HEK293 (cell line): ENCODE measurements at regions not wholly inside any gene's neighbourhood (a gene's known extent, or its start where the extent isn't known, plus 50 kb on each side); places are given as distances from the start of the nearest gene placed in this dataset.

Source experiments
- GLIS1 ChIP-seq: fragments of 450-650 bp; formaldehyde crosslinking; IDR thresholded peaks from 2 replicates; pipeline ENCODE4 v1.5.1; 2016; ENCODE audit warnings: missing biosample characterization, missing genetic modification characterization
- REPIN1 ChIP-seq: fragments of 450-650 bp; formaldehyde crosslinking; IDR thresholded peaks from 2 replicates; pipeline ENCODE4 v1.5.1; 2017; ENCODE audit warnings: missing biosample characterization, missing genetic modification characterization, low read depth
- SALL2 ChIP-seq: fragments of 450-650 bp; formaldehyde crosslinking; IDR thresholded peaks from 2 replicates; pipeline ENCODE4 v1.5.0; 2017; ENCODE audit warnings: missing biosample characterization, mild to moderate bottlenecking, missing genetic modification characterization, borderline replicate concordance
- ZBTB17 ChIP-seq: fragments of 450-650 bp; formaldehyde crosslinking; IDR thresholded peaks from 2 replicates; pipeline ENCODE4 v1.5.1; 2016; ENCODE audit warnings: missing biosample characterization, missing genetic modification characterization
- ZBTB20 ChIP-seq: fragments of 450-650 bp; formaldehyde crosslinking; IDR thresholded peaks from 2 replicates; pipeline ENCODE4 v1.5.1; 2016; ENCODE audit warnings: missing biosample characterization, missing genetic modification characterization
- ZFP37 ChIP-seq: fragments of 450-650 bp; formaldehyde crosslinking; IDR thresholded peaks from 2 replicates; pipeline ENCODE4 v1.5.1; 2016; ENCODE audit warnings: missing biosample characterization, missing genetic modification characterization
- ZFP69B ChIP-seq: fragments of 450-650 bp; formaldehyde crosslinking; IDR thresholded peaks from 2 replicates; pipeline ENCODE4 v1.5.1; 2016; ENCODE audit warnings: missing biosample characterization, missing genetic modification characterization
- ZNF169 ChIP-seq: fragments of 450-650 bp; formaldehyde crosslinking; IDR thresholded peaks from 2 replicates; pipeline ENCODE4 v1.5.1; 2016; ENCODE audit warnings: missing biosample characterization, missing genetic modification characterization
- ZNF174 ChIP-seq: fragments of 450-650 bp; formaldehyde crosslinking; IDR thresholded peaks from 2 replicates; pipeline ENCODE4 v1.5.0; 2017; ENCODE audit warnings: missing biosample characterization, mild to moderate bottlenecking, missing genetic modification characterization
- ZNF184 ChIP-seq: fragments of 450-650 bp; IDR thresholded peaks from 2 replicates; pipeline ENCODE4 v1.5.1; 2018; ENCODE audit warnings: missing biosample characterization, mild to moderate bottlenecking, missing genetic modification characterization
- ZNF24 ChIP-seq: fragments of 450-650 bp; formaldehyde crosslinking; IDR thresholded peaks from 2 replicates; pipeline ENCODE4 v1.5.1; 2016; ENCODE audit warnings: missing biosample characterization, missing genetic modification characterization
- ZNF248 ChIP-seq: fragments of 450-650 bp; formaldehyde crosslinking; IDR thresholded peaks from 2 replicates; pipeline ENCODE4 v1.5.1; 2017; ENCODE audit warnings: missing biosample characterization, missing genetic modification characterization
- ZNF280C ChIP-seq: fragments of 450-650 bp; formaldehyde crosslinking; IDR thresholded peaks from 2 replicates; pipeline ENCODE4 v1.5.1; 2016; ENCODE audit warnings: missing biosample characterization, missing genetic modification characterization
- ZNF354C ChIP-seq: fragments of 450-650 bp; formaldehyde crosslinking; IDR thresholded peaks from 2 replicates; pipeline ENCODE4 v1.5.1; 2016; ENCODE audit warnings: missing biosample characterization, missing genetic modification characterization, low read depth, borderline replicate concordance
- ZNF37A ChIP-seq: fragments of 450-650 bp; IDR thresholded peaks from 2 replicates; pipeline ENCODE4 v1.5.1; 2018; ENCODE audit warnings: missing biosample characterization, missing genetic modification characterization
- ZNF501 ChIP-seq: fragments of 450-650 bp; formaldehyde crosslinking; IDR thresholded peaks from 2 replicates; pipeline ENCODE4 v1.5.1; 2016; ENCODE audit warnings: missing biosample characterization, missing genetic modification characterization
- ZNF544 ChIP-seq: fragments of 450-650 bp; formaldehyde crosslinking; IDR thresholded peaks from 2 replicates; pipeline ENCODE4 v1.5.0; 2017; ENCODE audit warnings: missing biosample characterization, missing genetic modification characterization
- ZNF664 ChIP-seq: fragments of 450-650 bp; formaldehyde crosslinking; IDR thresholded peaks from 2 replicates; pipeline ENCODE4 v1.5.1; 2016; ENCODE audit warnings: missing biosample characterization, missing genetic modification characterization
- ZNF670 ChIP-seq: fragments of 450-650 bp; formaldehyde crosslinking; IDR thresholded peaks from 2 replicates; pipeline ENCODE4 v1.5.1; 2016; ENCODE audit warnings: missing biosample characterization, missing genetic modification characterization, low read depth
- ZNF707 ChIP-seq: fragments of 450-650 bp; formaldehyde crosslinking; IDR thresholded peaks from 2 replicates; pipeline ENCODE4 v1.5.1; 2016; ENCODE audit warnings: missing biosample characterization, missing genetic modification characterization
- ZSCAN16 ChIP-seq: fragments of 450-650 bp; formaldehyde crosslinking; IDR thresholded peaks from 2 replicates; pipeline ENCODE4 v1.5.1; 2016; ENCODE audit warnings: missing biosample characterization, missing genetic modification characterization
- ZXDB ChIP-seq: fragments of 450-650 bp; formaldehyde crosslinking; IDR thresholded peaks from 2 replicates; pipeline ENCODE4 v1.5.1; 2016; ENCODE audit warnings: missing biosample characterization, missing genetic modification characterization
- TF ChIP-seq, protein P1 (sequence below): fragments of 450-650 bp; formaldehyde crosslinking; IDR thresholded peaks from 2 replicates; pipeline ENCODE4 v1.5.1; 2016; ENCODE audit warnings: missing biosample characterization, missing genetic modification characterization
- TF ChIP-seq, protein P2 (sequence below): fragments of 450-650 bp; formaldehyde crosslinking; optimal IDR thresholded peaks from 2 replicates; pipeline ENCODE3; 2016; ENCODE audit warnings: missing biosample characterization, mild to moderate bottlenecking, missing genetic modification characterization
- TF ChIP-seq, protein P3 (sequence below): fragments of 450-650 bp; formaldehyde crosslinking; IDR thresholded peaks from 2 replicates; pipeline ENCODE4 v1.5.1; 2016; ENCODE audit warnings: missing biosample characterization, missing genetic modification characterization
- TF ChIP-seq, protein P4 (sequence below): fragments of 450-650 bp; formaldehyde crosslinking; IDR thresholded peaks from 2 replicates; pipeline ENCODE4 v1.5.1; 2016; ENCODE audit warnings: missing biosample characterization, missing genetic modification characterization, low read depth
- TF ChIP-seq, protein P5 (sequence below): fragments of 450-650 bp; formaldehyde crosslinking; IDR thresholded peaks from 2 replicates; pipeline ENCODE4 v1.5.1; 2016; ENCODE audit warnings: missing biosample characterization, missing genetic modification characterization

DNA sequence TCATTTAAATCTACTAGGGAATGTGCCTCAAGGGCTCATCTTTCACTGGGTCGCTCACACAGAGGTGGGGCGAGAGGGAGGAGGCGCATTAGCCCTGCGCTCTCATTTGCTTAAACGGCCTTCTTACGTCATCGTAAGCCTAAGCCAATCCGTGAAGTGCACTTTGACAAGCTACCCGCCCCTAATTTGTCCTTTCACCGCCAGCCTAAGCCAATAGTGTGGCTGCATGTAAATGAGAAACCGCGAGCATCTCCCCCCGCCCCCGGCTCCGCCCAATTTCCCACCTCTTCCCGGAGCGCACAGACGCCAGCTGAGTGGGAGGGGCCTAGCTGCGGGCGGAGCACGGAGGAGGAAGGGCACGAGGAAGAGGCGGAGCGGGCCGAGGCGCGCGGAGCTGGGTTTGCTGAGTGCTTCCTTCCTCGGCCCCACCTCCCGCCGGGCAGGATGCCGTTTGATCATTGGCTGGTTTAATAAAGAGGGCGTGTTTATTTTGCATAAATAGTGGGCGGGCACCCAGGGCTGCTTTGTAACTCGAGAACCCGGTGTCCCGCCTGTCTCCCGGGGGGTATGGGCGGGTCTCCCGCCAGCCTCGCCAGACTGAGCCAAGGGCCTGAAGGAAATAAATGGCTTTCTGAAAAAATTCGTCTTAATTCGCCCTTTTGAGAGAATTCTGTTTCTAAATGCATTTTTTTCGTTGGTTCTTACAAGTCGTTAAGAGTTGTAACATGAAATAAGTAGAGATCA, 289.6 kb upstream of the NFE2L3 start (continued):
- TF ChIP-seq ZNF280C (tag by site-specific recombination), result no peak
- no peak for TF ChIP-seq REPIN1 (tag by site-specific recombination)
- no peak for TF ChIP-seq ZNF354C (tag by site-specific recombination)
- no peak for TF ChIP-seq ZSCAN16 (tag by site-specific recombination)
- no peak for TF ChIP-seq ZXDB (tag by site-specific recombination)
- TF ChIP-seq, protein P1, sequence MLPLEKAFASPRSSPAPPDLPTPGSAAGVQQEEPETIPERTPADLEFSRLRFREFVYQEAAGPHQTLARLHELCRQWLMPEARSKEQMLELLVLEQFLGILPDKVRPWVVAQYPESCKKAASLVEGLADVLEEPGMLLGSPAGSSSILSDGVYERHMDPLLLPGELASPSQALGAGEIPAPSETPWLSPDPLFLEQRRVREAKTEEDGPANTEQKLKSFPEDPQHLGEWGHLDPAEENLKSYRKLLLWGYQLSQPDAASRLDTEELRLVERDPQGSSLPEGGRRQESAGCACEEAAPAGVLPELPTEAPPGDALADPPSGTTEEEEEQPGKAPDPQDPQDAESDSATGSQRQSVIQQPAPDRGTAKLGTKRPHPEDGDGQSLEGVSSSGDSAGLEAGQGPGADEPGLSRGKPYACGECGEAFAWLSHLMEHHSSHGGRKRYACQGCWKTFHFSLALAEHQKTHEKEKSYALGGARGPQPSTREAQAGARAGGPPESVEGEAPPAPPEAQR, result no peak
- no peak for TF ChIP-seq ZNF184 (tag by site-specific recombination)
- TF ChIP-seq, protein P2, sequence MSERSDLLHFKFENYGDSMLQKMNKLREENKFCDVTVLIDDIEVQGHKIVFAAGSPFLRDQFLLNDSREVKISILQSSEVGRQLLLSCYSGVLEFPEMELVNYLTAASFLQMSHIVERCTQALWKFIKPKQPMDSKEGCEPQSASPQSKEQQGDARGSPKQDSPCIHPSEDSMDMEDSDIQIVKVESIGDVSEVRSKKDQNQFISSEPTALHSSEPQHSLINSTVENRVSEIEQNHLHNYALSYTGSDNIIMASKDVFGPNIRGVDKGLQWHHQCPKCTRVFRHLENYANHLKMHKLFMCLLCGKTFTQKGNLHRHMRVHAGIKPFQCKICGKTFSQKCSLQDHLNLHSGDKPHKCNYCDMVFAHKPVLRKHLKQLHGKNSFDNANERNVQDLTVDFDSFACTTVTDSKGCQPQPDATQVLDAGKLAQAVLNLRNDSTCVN (tag by site-specific recombination), result peak; percentile 40
- TF ChIP-seq ZNF169 (tag by site-specific recombination), result no peak
- no peak for TF ChIP-seq ZFP37
- TF ChIP-seq, protein P3, sequence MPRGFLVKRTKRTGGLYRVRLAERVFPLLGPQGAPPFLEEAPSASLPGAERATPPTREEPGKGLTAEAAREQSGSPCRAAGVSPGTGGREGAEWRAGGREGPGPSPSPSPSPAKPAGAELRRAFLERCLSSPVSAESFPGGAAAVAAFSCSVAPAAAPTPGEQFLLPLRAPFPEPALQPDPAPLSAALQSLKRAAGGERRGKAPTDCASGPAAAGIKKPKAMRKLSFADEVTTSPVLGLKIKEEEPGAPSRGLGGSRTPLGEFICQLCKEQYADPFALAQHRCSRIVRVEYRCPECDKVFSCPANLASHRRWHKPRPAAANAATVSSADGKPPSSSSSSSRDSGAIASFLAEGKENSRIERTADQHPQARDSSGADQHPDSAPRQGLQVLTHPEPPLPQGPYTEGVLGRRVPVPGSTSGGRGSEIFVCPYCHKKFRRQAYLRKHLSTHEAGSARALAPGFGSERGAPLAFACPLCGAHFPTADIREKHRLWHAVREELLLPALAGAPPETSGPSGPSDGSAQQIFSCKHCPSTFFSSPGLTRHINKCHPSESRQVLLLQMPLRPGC, result no peak
- no peak for TF ChIP-seq ZNF24 (tag by site-specific recombination)
- no peak for TF ChIP-seq ZNF670
- no peak for TF ChIP-seq ZBTB20
- no peak for TF ChIP-seq ZFP69B (tag by site-specific recombination)
- no peak for TF ChIP-seq ZNF544 (tag by site-specific recombination)
- TF ChIP-seq, protein P4, sequence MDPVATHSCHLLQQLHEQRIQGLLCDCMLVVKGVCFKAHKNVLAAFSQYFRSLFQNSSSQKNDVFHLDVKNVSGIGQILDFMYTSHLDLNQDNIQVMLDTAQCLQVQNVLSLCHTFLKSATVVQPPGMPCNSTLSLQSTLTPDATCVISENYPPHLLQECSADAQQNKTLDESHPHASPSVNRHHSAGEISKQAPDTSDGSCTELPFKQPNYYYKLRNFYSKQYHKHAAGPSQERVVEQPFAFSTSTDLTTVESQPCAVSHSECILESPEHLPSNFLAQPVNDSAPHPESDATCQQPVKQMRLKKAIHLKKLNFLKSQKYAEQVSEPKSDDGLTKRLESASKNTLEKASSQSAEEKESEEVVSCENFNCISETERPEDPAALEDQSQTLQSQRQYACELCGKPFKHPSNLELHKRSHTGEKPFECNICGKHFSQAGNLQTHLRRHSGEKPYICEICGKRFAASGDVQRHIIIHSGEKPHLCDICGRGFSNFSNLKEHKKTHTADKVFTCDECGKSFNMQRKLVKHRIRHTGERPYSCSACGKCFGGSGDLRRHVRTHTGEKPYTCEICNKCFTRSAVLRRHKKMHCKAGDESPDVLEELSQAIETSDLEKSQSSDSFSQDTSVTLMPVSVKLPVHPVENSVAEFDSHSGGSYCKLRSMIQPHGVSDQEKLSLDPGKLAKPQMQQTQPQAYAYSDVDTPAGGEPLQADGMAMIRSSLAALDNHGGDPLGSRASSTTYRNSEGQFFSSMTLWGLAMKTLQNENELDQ (tag by site-specific recombination), result no peak
- TF ChIP-seq ZBTB17 (tag by site-specific recombination), result no peak
- no peak for TF ChIP-seq SALL2 (tag by site-specific recombination)
- TF ChIP-seq ZNF37A (tag by site-specific recombination), result no peak
- no peak for TF ChIP-seq ZNF248 (tag by site-specific recombination)
- TF ChIP-seq ZNF174 (tag by site-specific recombination), result no peak
- TF ChIP-seq, protein P5, sequence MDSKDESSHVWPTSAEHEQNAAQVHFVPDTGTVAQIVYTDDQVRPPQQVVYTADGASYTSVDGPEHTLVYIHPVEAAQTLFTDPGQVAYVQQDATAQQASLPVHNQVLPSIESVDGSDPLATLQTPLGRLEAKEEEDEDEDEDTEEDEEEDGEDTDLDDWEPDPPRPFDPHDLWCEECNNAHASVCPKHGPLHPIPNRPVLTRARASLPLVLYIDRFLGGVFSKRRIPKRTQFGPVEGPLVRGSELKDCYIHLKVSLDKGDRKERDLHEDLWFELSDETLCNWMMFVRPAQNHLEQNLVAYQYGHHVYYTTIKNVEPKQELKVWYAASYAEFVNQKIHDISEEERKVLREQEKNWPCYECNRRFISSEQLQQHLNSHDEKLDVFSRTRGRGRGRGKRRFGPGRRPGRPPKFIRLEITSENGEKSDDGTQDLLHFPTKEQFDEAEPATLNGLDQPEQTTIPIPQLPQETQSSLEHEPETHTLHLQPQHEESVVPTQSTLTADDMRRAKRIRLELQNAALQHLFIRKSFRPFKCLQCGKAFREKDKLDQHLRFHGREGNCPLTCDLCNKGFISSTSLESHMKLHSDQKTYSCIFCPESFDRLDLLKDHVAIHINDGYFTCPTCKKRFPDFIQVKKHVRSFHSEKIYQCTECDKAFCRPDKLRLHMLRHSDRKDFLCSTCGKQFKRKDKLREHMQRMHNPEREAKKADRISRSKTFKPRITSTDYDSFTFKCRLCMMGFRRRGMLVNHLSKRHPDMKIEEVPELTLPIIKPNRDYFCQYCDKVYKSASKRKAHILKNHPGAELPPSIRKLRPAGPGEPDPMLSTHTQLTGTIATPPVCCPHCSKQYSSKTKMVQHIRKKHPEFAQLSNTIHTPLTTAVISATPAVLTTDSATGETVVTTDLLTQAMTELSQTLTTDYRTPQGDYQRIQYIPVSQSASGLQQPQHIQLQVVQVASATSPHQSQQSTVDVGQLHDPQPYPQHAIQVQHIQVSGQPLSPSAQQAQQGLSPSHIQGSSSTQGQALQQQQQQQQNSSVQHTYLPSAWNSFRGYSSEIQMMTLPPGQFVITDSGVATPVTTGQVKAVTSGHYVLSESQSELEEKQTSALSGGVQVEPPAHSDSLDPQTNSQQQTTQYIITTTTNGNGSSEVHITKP (tag by site-specific recombination), result no peak
- no peak for TF ChIP-seq ZNF664 (tag by site-specific recombination)
- peak; percentile 85 for TF ChIP-seq GLIS1 (tag by site-specific recombination)
- no peak for TF ChIP-seq ZNF707 (tag by site-specific recombination)
- TF ChIP-seq ZNF501 (tag by site-specific recombination), result no peak
